MM.1S (cell line): ENCODE measurements at regions not wholly inside any gene's neighbourhood (a gene's known extent, or its start where the extent isn't known, plus 50 kb on each side); places are given as distances from the start of the nearest gene placed in this dataset.
"Not testable (repeated sequence)": the region's sequence is repeated elsewhere in the genome, so short reads cannot be mapped to it uniquely, and the experiment has no call there.

Experiments
- DNase-seq: peaks from one replicate; pipeline ENCODE4 v3.0.0-alpha.2; 2015
- H2AFZ ChIP-seq: fragments of 300-600 bp; sonication (generic); 2 replicates; pipeline ENCODE4 v1.6.0; 2016; ENCODE audit warnings: antibody characterized with exemption, low read length
- H3F3A ChIP-seq: fragments of 300-600 bp; sonication (generic); 2 replicates; pipeline ENCODE4 v1.6.1; 2016; ENCODE audit warnings: mild to moderate bottlenecking, antibody characterized with exemption, low read length, moderate library complexity, mixed read lengths; ENCODE audit not compliant: insufficient read depth
- H3K27ac ChIP-seq: fragments of 300-600 bp; sonication (generic); 2 replicates; pipeline ENCODE4 v1.5.1; 2016; ENCODE audit warnings: mild to moderate bottlenecking, low read length
- H3K27me3 ChIP-seq: fragments of 300-600 bp; sonication (generic); replicated peaks from 2 replicates; pipeline ENCODE4 v1.6.0; 2016; ENCODE audit warnings: low read length; ENCODE audit not compliant: insufficient read depth
- H3K36me3 ChIP-seq: fragments of 300-600 bp; sonication (generic); replicated peaks from 2 replicates; pipeline ENCODE4 v1.6.1; 2016; ENCODE audit warnings: mild to moderate bottlenecking, low read length, mixed read lengths; ENCODE audit not compliant: insufficient read depth
- H3K4me1 ChIP-seq: fragments of 300-600 bp; sonication (generic); 2 replicates; pipeline ENCODE4 v1.6.1; 2016; ENCODE audit warnings: low read length, mixed read lengths
- H3K4me2 ChIP-seq: fragments of 300-600 bp; sonication (generic); 2 replicates; pipeline ENCODE4 v1.6.0; 2016; ENCODE audit warnings: low read depth, low read length
- H3K4me3 ChIP-seq: fragments of 300-600 bp; sonication (generic); 2 replicates; pipeline ENCODE4 v1.5.1; 2016; ENCODE audit warnings: low read length, mixed read lengths
- H3K79me2 ChIP-seq: fragments of 300-600 bp; sonication (generic); 2 replicates; pipeline ENCODE4 v1.6.1; 2016; ENCODE audit warnings: mixed run types, low read length, mixed read lengths
- H3K9ac ChIP-seq: fragments of 300-600 bp; sonication (generic); 2 replicates; pipeline ENCODE4 v1.6.1; 2016; ENCODE audit warnings: low read length, mixed read lengths
- H3K9me2 ChIP-seq: fragments of 300-600 bp; sonication (generic); replicated peaks from 2 replicates; pipeline ENCODE4 v1.6.1; 2016; ENCODE audit warnings: mild to moderate bottlenecking, low read length, mixed read lengths; ENCODE audit not compliant: insufficient read depth
- H3K9me3 ChIP-seq: fragments of 300-600 bp; sonication (generic); replicated peaks from 2 replicates; pipeline ENCODE4 v1.6.1; 2016; ENCODE audit warnings: mild to moderate bottlenecking, low read length, mixed read lengths; ENCODE audit not compliant: insufficient read depth
- H4K20me1 ChIP-seq: fragments of 300-600 bp; sonication (generic); 2 replicates; pipeline ENCODE4 v1.6.1; 2016; ENCODE audit warnings: mild to moderate bottlenecking, low read length, moderate library complexity, mixed read lengths; ENCODE audit not compliant: insufficient read depth
- CTCF ChIP-seq: fragments of 300-600 bp; sonication (generic); IDR thresholded peaks from 2 replicates; pipeline ENCODE4 v1.5.1; 2016; ENCODE audit warnings: antibody characterized with exemption, low read length, mixed read lengths
- EZH2 ChIP-seq: fragments of 300-600 bp; sonication (generic); optimal IDR thresholded peaks from 2 replicates; pipeline ENCODE3; 2017; ENCODE audit warnings: low read depth, mild to moderate bottlenecking, antibody characterized with exemption, low read length, mixed read lengths
- EZH2phosphoT487 ChIP-seq: fragments of 300-600 bp; sonication (generic); IDR thresholded peaks from 2 replicates; pipeline ENCODE4 v1.6.1; 2018; ENCODE audit warnings: antibody characterized with exemption, low read length

- no peak for DNase-seq
- Histone ChIP-seq H3K9ac (no peak overlapping the region), H2AFZ (no peak overlapping the region), H3K27ac (no peak overlapping the region), H3K27me3 (no peaks in the 10 kb centered on the region), H3K79me2 (no peaks in the 10 kb centered on the region), H3K4me3 (no peak overlapping the region), H4K20me1 (no peaks in the 10 kb centered on the region), H3K36me3 (no peaks in the 10 kb centered on the region), H3F3A (peaks cover 10% of the 10 kb centered on the region; the same call in 1 of the 2 replicates), H3K4me1 (peaks cover 14% of the 10 kb centered on the region), H3K4me2 (no peak overlapping the region), H3K9me2 (no peaks in the 10 kb centered on the region), H3K9me3 (no peaks in the 10 kb centered on the region)
- TF ChIP-seq CTCF (no peak), EZH2phosphoT487 (no peak), EZH2 (no peak)
Observed at GRCh38 chr3:153404157-153404556, 242.1 kb downstream of the RAP2B start.

GRCh38 chr3:153405320-153405719, 243.3 kb downstream of the RAP2B start:
- not testable (repeated sequence) for H3K27ac ChIP-seq, H2AFZ ChIP-seq, H3K4me1 ChIP-seq, H3K79me2 ChIP-seq, H3K9ac ChIP-seq, H3K36me3 ChIP-seq, H3K4me3 ChIP-seq, H3F3A ChIP-seq, H3K9me2 ChIP-seq, H4K20me1 ChIP-seq, H3K9me3 ChIP-seq, H3K4me2 ChIP-seq, H3K27me3 ChIP-seq, DNase-seq

GRCh38 chr3:153410517-153410916, 248.5 kb downstream of the RAP2B start:
- DNase-seq = no peak
- Histone ChIP-seq H3K4me1 (no peaks in the 10 kb centered on the region), H3K36me3 (no peaks in the 10 kb centered on the region), H3F3A (no peaks in the 10 kb centered on the region), H3K4me2 (no peak overlapping the region), H3K9ac (no peak overlapping the region), H3K27me3 (no peaks in the 10 kb centered on the region), H2AFZ (no peak overlapping the region), H3K79me2 (no peaks in the 10 kb centered on the region), H3K4me3 (no peak overlapping the region), H3K27ac (no peak overlapping the region), H3K9me3 (no peaks in the 10 kb centered on the region), H4K20me1 (no peaks in the 10 kb centered on the region), H3K9me2 (no peaks in the 10 kb centered on the region)
- TF ChIP-seq EZH2 (no peak), CTCF (no peak), EZH2phosphoT487 (no peak)

- no peak for TF ChIP-seq EZH2phosphoT487
- no peak for TF ChIP-seq EZH2
- no peak for TF ChIP-seq CTCF
- no peaks in the 10 kb centered on the region for H3K9me2 ChIP-seq
- H3K79me2 ChIP-seq = no peaks in the 10 kb centered on the region
- H3K27me3 ChIP-seq = no peaks in the 10 kb centered on the region
- H2AFZ ChIP-seq = no peak overlapping the region
- no peaks in the 10 kb centered on the region for H3F3A ChIP-seq
- no peak overlapping the region for H3K27ac ChIP-seq
- no peaks in the 10 kb centered on the region for H3K36me3 ChIP-seq
- no peak overlapping the region for H3K9ac ChIP-seq
- H4K20me1 ChIP-seq = no peaks in the 10 kb centered on the region
- no peaks in the 10 kb centered on the region for H3K4me1 ChIP-seq
- peaks cover 3% of the 10 kb centered on the region; the same call in 1 of the 2 replicates for H3K9me3 ChIP-seq
- no peak overlapping the region for H3K4me2 ChIP-seq
- no peak for DNase-seq
- H3K4me3 ChIP-seq = no peak overlapping the region
Observed at GRCh38 chr3:153414982-153415381, 253.0 kb downstream of the RAP2B start.
